ENCODE measurements at regions not wholly inside any gene's neighbourhood (a gene's known extent, or its start where the extent isn't known, plus 50 kb on each side); places are given as distances from the start of the nearest gene placed in this dataset.

GRCh38 chr11:113602483-113602882 is 103.6 kb downstream of the TMPRSS5 start:
- no peaks in the 10 kb centered on the region for H3K36me3 ChIP-seq
- no peaks in the 10 kb centered on the region for H3K4me1 ChIP-seq (ENCODE audit: control insufficient read depth in 1 of 2, insufficient read depth in 1 of 2, low read depth in 1 of 2, low read length in 1 of 2)
- TF ChIP-seq CTCF (IDR thresholded peaks at IDR 0.05) = no peak
- peaks cover 4% of the 10 kb centered on the region for H3K27me3 ChIP-seq
- H3K9me3 ChIP-seq = no peaks in the 10 kb centered on the region
- H3K4me3 ChIP-seq (ENCODE audit: low read depth in 1 of 2, low read length in 1 of 2) = no peak overlapping the region
- no peak overlapping the region for H3K27ac ChIP-seq

DNA sequence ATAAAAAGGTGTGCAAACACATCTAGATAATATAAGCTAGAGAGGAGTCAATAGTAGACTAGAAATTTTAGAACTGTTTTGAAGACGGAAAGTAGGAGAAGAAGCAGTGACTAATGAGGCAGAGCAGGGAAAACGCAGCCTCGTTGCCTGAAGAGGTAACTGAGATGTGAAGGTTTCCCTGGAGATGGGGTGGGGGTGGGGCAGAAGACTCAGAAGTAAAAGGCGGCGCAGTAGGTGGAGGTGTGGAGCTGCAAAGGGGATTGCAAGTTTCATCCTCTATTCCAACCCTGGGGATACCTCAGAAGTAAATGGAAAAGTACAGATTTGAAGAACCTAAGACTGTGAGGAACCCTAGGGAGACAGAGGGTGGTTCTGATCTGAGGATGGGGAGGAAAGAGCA is 109.5 kb downstream of the TMPRSS5 start:
- Histone ChIP-seq H3K4me3 (ENCODE audit: low read depth in 1 of 2, low read length in 1 of 2) (no peak overlapping the region), H3K4me1 (ENCODE audit: control insufficient read depth in 1 of 2, insufficient read depth in 1 of 2, low read depth in 1 of 2, low read length in 1 of 2) (no peaks in the 10 kb centered on the region), H3K9me3 (no peaks in the 10 kb centered on the region), H3K27ac (no peak overlapping the region), H3K27me3 (peaks cover 17% of the 10 kb centered on the region), H3K36me3 (no peaks in the 10 kb centered on the region)
- no peak for TF ChIP-seq CTCF (IDR thresholded peaks at IDR 0.05)

- H3K4me1 ChIP-seq (ENCODE audit: control insufficient read depth in 1 of 2, insufficient read depth in 1 of 2, low read depth in 1 of 2, low read length in 1 of 2) = no peaks in the 10 kb centered on the region
- no peak overlapping the region for H3K27ac ChIP-seq
- H3K4me3 ChIP-seq (ENCODE audit: low read depth in 1 of 2, low read length in 1 of 2) = no peak overlapping the region
- no peak for TF ChIP-seq CTCF (IDR thresholded peaks at IDR 0.05)
- peaks cover 17% of the 10 kb centered on the region for H3K27me3 ChIP-seq
- H3K9me3 ChIP-seq = no peaks in the 10 kb centered on the region
- no peaks in the 10 kb centered on the region for H3K36me3 ChIP-seq
Measured at GRCh38 chr11:113595810-113596594, 110.1 kb downstream of the TMPRSS5 start.

DNA sequence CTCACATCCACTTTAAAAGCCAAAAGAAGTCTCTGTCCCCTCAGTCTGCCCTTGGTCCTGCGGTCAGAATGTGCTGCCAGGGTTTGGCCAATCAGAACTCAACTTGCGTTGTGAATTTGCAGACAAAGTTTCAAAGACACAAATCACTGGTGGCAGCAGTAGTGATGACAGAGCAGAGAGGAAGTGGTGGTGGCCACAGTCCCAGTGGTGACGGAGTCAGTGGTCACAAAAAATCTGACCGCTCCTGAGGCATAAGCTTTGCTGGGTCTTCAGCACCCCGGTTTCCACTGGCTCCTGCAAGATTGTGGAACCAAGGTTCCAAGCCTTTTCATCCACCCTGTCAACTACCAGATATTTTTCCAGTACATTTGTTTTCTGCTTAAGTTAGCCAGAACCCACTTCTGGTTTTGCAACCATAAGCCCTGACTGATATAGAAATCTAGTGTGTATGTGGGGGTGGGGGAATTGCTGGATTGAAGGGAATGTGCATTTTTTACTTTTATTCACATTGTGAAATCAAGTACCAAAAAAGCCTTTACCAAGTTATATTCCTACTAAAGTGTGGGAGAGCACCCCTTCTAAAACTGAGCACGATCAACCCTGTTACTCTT is 112.3 kb downstream of the TMPRSS5 start:
- Histone ChIP-seq H3K4me3 (ENCODE audit: low read depth in 1 of 2, low read length in 1 of 2) (no peak overlapping the region), H3K27me3 (peaks cover 14% of the 10 kb centered on the region), H3K9me3 (no peaks in the 10 kb centered on the region), H3K27ac (no peak overlapping the region), H3K4me1 (ENCODE audit: control insufficient read depth in 1 of 2, insufficient read depth in 1 of 2, low read depth in 1 of 2, low read length in 1 of 2) (no peaks in the 10 kb centered on the region), H3K36me3 (no peaks in the 10 kb centered on the region)
- no peak for TF ChIP-seq CTCF (IDR thresholded peaks at IDR 0.05)

DNA sequence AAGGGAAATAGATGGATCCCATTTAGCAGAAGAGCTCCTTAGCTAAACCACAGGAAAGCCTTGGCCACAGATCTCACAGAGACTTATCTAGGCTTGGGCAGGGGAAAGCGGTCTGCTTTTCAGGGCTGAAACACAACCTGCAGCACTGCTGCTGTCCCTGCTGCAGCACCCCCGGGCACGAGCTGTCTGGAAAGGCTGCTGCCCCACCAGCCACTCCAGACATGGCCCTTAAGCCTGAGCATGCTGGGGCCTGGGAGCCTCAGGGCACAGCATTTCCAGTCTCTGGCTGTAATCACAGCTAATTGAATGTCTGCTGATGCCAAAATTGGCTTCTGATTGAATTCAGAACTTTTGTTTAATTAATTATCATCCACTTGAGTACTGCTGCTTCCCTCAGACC is 115.0 kb downstream of the TMPRSS5 start:
- TF ChIP-seq CTCF (IDR thresholded peaks at IDR 0.05) = no peak
- peaks cover 12% of the 10 kb centered on the region for H3K27me3 ChIP-seq
- no peak overlapping the region for H3K4me3 ChIP-seq (ENCODE audit: low read depth in 1 of 2, low read length in 1 of 2)
- H3K9me3 ChIP-seq = no peaks in the 10 kb centered on the region
- no peak overlapping the region for H3K27ac ChIP-seq
- no peaks in the 10 kb centered on the region for H3K4me1 ChIP-seq (ENCODE audit: control insufficient read depth in 1 of 2, insufficient read depth in 1 of 2, low read depth in 1 of 2, low read length in 1 of 2)
- no peaks in the 10 kb centered on the region for H3K36me3 ChIP-seq
